Epithelial cell of esophagus (primary cell): ENCODE measurements at regions not wholly inside any gene's neighbourhood (a gene's known extent, or its start where the extent isn't known, plus 50 kb on each side); places are given as distances from the start of the nearest gene placed in this dataset.

Experiments
- DNase-seq: peaks from one replicate; pipeline ENCODE4 v3.0.0; 2010; ENCODE audit warnings: low read depth
- H3K4me3 ChIP-seq: 2 replicates; pipeline ENCODE4 v1.5.1; 2011; ENCODE audit warnings: mild to moderate bottlenecking, low read length, control low read depth
- CTCF ChIP-seq: IDR thresholded peaks from 2 replicates; pipeline ENCODE4 v1.5.1; 2011; ENCODE audit warnings: low read depth, mild to moderate bottlenecking, low read length, control low read depth, inconsistent platforms; ENCODE audit not compliant: insufficient read depth; ENCODE audit errors: missing control alignments

GRCh38 chr12:5232291-5232690 lies 188.6 kb downstream of the KCNA5 start:
- no peak overlapping the region for H3K4me3 ChIP-seq
- TF ChIP-seq CTCF, result no peak
- DNase-seq, result no peak

- DNase-seq, result no peak
- no peak overlapping the region for H3K4me3 ChIP-seq
- TF ChIP-seq CTCF, result no peak
Observed at GRCh38 chr12:5232826-5233500, 189.3 kb downstream of the KCNA5 start.

- no peak overlapping the region for H3K4me3 ChIP-seq
- DNase-seq, result no peak
- TF ChIP-seq CTCF, result no peak
Observed at GRCh38 chr12:5236022-5236640, 192.5 kb downstream of the KCNA5 start.

DNA sequence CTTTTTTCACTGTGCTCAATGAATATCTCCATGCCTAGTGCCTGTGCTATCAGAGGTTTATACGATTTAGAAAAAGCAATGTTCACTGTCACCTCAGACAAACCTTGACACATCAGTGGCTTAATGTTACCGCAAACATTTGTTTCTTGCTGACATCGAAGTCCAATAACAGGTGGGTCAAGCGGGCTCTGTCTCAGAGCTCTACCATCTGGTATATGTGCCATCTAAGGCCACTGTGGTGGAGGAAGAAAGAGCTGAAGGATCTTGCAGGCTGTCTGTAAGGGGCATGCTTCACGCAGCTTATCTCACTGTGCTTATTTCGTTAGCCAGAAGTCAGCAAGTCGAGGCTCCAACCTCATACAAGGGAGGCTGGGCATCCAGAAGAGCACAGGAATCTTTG lies 189.5 kb upstream of the NTF3 start:
- no peak for TF ChIP-seq CTCF
- no peak overlapping the region for H3K4me3 ChIP-seq
- DNase-seq, result no peak

GRCh38 chr12:5243014-5243413 lies 188.9 kb upstream of the NTF3 start:
- H3K4me3 ChIP-seq, result no peak overlapping the region
- no peak for DNase-seq
- TF ChIP-seq CTCF, result no peak

DNA sequence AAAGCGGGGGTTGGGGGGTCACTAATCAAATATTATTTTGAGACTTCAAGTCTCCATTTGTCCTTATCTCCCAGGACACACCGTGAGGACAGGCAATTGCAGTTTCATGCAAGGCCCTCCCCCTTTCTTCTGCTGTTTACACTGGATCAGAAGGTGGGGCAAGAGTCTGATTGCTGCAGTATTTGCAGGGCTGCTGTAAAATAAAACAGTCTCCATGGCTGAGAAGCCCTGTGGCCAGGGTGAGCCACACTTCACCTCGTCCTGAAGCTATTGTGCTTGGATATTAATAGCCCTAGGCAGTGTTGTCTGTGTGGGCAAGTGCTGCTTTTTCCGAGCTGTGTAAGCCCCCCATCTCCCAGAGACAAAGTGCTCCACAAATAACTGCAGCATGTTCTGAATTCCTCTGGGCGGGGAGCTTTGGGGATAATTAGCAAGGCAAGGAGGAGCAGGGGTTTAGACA lies 187.4 kb upstream of the NTF3 start:
- TF ChIP-seq CTCF, result no peak
- DNase-seq, result no peak
- H3K4me3 ChIP-seq, result no peak overlapping the region

DNA sequence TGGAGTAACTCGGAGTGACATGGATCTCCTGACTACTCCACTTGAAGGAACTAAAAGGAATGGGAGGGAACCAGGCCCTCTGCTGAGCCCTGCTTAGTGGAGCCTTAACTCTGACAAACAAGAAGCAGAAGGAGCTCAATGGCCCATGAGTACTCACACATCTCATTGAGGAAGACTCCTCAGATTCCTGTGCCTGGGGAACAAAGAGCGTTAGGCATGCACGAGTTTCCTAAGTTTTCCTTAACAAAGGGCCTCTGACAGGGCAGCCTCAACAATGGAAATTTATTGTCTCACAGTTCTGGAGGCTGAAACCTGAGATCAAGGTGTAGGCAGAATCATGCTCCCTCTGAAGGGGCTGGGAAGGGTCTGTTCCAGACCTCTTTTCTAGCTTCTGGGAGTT lies 185.7 kb upstream of the NTF3 start:
- TF ChIP-seq CTCF, result no peak
- DNase-seq, result no peak
- H3K4me3 ChIP-seq, result no peak overlapping the region
